HG02588 (cell line): ENCODE measurements at regions not wholly inside any gene's neighbourhood (a gene's known extent, or its start where the extent isn't known, plus 50 kb on each side); places are given as distances from the start of the nearest gene placed in this dataset.
"Not testable (repeated sequence)": the region's sequence is repeated elsewhere in the genome, so short reads cannot be mapped to it uniquely, and the experiment has no call there.

ENCODE experiments used
- ATAC-seq: cut with Tn5 transposase; IDR thresholded peaks from one replicate; pipeline ENCODE4 v1.9.1; 2021; ENCODE audit warnings: mild to moderate bottlenecking, moderate library complexity; ENCODE audit not compliant: unreplicated experiment

GRCh38 chr12:105481392-105482300, 151.2 kb downstream of the C12orf75 start:
- no peak for ATAC-seq

DNA sequence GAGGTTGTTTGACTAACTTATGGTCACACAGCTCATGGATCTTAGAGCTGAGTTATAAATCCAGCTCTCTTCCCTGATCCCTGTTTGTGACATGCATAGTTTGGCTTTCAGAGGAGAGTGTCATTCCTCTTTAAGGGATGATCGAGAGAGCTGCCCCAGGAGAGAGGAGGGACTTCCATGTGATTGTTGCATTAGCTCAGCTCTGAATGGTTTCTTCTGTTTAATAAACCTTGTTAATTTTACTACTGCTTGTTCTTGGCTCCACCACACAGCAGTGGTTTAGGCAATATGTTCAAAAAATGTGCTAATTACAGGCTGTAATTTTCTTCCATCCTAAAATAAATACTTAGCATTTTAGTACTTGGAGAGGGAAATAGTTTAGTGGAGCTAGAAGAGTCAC, 152.5 kb downstream of the C12orf75 start:
- ATAC-seq: no peak

- ATAC-seq: no peak
Observed at GRCh38 chr12:105483691-105484090, 153.2 kb downstream of the C12orf75 start.

DNA sequence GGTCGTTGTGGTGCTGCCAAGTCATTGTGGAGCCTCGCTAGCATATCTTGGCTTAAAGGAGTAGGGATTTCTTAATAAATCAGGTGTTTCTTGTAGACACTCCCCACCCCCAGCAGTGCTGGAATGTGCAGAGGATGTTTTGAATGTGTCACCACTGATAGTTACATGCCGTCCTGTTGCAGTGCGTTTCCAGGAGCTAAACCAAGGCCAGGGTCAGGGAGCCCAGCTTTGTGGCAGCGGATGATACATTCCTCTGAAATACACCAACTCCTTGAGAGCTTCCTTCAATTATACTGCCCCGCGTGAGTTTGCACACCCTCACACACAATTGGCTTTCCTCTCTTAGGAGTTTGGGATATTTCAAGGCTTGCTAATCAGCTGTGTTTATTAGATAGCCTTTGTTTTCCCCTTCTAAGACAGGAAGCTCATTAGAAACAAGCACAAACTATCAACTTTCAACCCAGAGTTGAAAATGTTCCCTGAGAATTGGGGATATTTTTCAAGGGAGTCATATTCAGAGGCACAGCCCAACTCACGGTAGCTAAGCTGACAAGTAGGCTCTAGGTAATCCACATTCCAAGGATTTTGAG, 154.9 kb downstream of the C12orf75 start:
- ATAC-seq: no peak

GRCh38 chr12:105485921-105486320, 155.4 kb downstream of the C12orf75 start:
- ATAC-seq: no peak

GRCh38 chr12:105487963-105488362, 157.5 kb downstream of the C12orf75 start:
- no peak for ATAC-seq

- ATAC-seq: no peak
Observed at GRCh38 chr12:105492591-105493545, 162.4 kb downstream of the C12orf75 start.

DNA sequence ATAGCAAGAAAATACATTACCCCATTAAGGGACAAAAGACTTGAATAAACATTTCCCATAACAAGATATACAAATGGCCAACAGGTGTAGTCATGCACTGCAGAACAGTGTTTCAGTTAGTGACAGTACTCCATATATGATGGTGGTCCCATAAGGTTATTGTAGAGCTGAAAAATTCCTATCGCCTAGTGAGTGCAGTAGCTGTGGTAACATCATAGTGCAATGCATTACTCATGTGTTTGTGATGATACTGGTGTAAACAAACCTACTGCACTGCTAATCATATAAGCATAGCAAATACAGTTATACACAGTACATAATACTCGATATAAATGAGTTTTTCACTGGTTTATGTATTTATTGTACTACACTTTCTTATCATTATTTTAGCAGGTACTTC, 168.7 kb downstream of the C12orf75 start:
- ATAC-seq: no peak

- ATAC-seq: not testable (repeated sequence)
Observed at GRCh38 chr12:105500676-105501075, 170.2 kb downstream of the C12orf75 start.

GRCh38 chr12:105502426-105502930, 172.0 kb downstream of the C12orf75 start:
- ATAC-seq: no peak

DNA sequence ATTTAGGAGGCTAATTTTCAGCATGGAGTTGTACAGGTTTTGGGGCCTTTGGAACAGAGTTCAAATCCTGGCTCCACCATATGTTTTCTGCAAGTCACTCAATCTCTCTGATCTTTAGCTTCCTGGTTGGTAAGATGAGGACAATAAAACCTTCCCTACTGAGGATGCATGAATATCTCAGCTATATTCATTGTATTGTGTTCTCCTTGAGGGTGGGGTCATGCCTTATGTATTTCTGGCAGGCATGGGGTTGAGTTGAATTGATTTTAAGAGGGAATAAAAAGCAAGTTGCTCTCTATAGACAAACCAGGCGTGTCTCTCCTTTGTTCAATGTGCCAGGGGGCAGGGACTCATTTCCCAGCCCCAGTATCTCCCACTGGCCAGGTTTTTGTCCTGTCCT, 173.1 kb downstream of the C12orf75 start:
- no peak for ATAC-seq

GRCh38 chr12:105504286-105504685, 173.8 kb downstream of the C12orf75 start:
- no peak for ATAC-seq

DNA sequence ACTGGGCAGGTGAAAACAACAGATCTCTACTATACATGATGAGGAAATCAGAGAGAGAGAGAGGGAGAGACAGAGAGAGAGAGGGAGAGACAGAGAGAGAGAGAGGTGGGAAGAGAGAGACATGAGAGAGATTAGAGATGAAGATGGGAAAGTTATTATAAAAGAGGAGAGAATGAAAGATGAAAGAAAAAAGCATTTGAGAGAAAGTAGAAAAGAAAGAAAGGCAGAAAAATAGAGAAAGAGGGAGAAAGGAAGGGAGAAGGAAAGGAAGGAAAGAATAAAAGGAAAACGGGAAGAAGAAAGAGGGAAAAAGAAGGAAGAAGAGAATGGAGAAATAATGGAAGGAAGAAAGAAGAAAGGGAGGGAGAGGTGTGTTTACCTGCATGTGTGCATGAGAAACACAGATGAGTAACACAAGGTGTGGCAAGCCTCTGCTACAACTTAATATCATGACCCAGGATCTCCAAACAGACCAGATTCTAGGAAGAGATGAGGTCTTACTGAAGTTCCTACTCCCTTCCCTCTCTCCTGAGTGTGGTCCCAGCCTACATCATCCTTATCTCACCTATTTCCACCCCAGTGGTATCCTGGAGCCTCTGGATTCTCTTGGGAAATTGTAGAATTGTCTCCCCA, 176.3 kb downstream of the C12orf75 start:
- no peak for ATAC-seq

DNA sequence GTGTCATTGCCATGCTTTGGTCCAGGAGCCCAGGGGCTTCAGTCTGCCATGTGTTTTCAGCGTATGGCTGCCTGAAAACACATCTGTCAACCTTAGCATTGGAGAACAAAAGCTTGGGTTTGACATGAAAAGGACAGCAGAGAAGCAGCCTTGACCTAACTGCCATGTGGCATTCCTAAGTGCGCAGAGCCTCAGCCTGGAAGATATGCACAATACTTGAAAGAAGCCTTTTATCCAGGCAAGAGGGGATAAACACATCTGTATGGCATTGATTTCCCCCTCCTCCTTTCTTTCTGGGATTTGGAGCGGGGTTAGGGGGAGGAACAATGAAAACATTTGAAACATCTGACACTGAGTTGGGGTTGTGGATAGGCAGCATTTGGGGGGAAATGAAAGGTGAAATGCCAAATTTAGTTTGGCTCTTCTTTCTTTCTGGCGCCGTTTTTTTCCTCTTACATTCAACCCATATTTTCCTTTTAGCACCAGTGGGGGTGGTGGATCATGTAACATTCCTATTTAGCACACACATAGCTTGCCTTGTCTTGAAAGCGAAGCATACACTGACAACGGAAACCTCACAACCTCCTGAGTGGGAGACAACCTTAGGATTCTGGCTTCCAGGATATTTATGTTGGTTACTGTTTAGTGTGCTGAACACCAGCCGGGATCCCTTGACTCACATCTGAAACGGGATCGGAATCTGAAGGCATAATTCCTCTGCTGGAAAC, 177.0 kb downstream of the C12orf75 start:
- no peak for ATAC-seq

GRCh38 chr12:105508096-105508495, 177.6 kb downstream of the C12orf75 start:
- ATAC-seq: no peak

- ATAC-seq: no peak
Observed at GRCh38 chr12:105510526-105510925, 180.0 kb downstream of the C12orf75 start.

GRCh38 chr12:105512861-105513260, 182.4 kb downstream of the C12orf75 start:
- not testable (repeated sequence) for ATAC-seq

GRCh38 chr12:105522166-105522825, 191.8 kb downstream of the C12orf75 start:
- ATAC-seq: no peak
